ENCODE measurements at regions not wholly inside any gene's neighbourhood (a gene's known extent, or its start where the extent isn't known, plus 50 kb on each side); places are given as distances from the start of the nearest gene placed in this dataset.

DNA sequence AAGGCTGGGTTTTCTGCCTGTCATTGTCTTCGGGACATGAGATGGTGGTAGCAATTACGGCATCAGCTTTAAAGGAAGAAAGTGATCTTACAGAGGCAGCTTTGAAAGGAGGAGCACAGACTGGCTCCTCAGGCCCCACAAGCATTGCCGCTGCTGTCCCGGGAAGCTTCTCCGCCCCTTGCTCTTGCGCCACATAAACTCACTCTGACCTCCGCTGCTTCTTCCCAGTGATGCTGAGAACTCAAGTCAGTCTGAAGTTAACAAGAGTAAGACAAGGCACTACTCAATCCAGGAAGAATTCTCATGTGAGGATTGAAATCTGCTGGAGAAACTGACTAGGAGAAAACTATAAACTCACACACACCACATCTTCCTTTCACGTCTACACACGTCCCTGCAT, 112.4 kb upstream of the RIOK3 start:
- ATAC-seq, result no peak

DNA sequence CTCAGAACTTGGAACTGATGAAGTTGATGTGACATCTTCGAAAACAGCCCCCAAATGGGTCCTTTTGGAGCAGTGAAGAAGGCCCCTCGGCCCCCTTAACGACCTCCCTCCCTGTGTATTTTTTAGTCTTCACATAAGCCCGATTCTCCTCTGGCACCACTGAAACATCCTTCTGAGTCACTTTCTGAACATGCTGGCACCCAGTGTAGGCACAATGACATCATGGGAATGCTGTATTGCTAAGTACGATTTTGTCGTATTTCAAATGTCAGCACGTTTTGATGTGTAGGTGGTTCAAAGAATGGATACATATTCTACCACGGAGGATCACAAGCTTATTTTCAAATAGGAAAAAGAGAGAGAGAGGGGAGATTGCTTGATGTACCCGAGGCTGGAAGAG, 111.7 kb upstream of the RIOK3 start:
- ATAC-seq (no peak), DNase-seq (ENCODE audit: low spot score) (no peak)
- intact Hi-C loops (cut with DNase I), result no loop called here

More for the DNA sequence above, 112.4 kb upstream of the RIOK3 start:
- intact Hi-C loops (cut with DNase I), result no loop called here
- no peak for DNase-seq (ENCODE audit: low spot score)

DNA sequence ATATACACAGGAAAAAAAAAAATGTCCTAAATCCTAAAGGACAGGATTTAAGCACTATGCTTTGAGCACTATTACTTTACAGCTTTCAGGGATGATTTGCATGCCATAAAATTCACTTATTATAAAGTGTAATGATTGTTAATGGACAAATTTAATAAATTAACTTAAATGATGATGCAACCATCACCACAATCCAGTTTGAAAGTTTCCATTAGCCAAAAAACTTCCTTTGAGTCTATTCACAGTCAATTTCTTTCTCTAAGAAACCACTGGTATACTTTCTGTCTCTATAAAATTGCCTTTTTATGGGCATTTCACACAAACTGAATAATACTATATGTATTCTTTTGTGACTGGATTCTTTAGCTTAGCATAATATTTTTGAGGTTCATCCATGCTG, 111.1 kb upstream of the RIOK3 start:
- no peak for ATAC-seq
- DNase-seq (ENCODE audit: low spot score), result no peak
- intact Hi-C loops (cut with DNase I), result no loop called here

DNA sequence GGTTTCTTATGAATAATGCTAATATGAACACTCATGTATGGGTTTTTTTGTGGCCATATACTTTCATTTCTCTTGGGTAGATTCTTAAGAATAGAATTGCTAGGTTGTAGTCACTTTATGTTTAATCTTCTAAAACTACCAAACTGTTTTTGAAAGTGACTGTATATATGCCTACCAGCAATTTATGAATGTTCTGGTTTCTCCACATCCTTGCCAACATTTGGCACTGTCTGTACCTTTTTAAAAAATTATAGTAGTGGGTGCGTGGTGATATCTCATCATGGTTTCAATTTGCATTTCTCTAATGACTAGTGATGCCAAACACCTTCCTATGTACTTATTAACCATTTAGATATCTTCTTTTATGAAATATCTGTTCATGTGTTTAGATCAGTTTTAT, 110.6 kb upstream of the RIOK3 start:
- no peak for DNase-seq (ENCODE audit: low spot score)
- no peak for ATAC-seq
- intact Hi-C loops (cut with DNase I), result no loop called here

DNA sequence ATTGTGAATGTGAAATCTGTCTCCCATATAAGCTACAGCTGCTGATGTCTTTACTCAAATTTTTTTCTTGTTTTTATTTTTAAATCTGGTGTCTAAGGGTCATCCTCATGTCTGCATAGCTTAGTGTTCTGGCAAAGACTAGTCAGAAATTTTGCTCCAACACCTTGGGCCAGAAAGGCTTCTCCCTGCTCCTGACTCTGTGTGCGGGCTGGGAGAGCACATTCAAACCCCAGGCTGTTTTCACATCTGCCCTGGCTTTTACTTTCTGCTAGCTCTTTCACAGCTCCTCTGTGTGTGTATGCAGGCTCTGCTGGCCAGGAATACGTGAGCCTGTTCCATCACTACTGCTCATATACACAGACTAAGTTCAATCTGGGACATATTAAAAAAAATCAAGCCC, 102.9 kb upstream of the RIOK3 start:
- intact Hi-C loops (cut with DNase I), result no loop called here

DNA sequence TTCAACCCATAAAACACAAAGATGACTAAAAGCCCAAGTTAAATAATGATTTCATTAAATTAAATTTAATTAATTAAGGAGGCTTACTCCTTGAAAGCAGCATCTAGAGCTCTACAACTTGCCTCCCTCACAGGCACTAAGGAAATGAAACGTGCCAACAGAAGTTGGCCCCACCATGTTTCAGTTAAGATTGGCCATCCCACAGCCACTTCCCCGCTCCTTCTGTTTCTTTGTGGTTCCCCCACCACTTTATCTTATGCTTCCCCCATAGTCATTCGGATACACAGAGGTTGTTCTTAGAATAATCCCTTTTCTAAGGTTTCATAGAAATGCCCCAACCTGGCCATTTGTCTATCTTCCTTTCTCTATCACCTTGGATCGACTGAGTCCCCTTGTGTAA, 101.6 kb upstream of the RIOK3 start:
- intact Hi-C loops (cut with DNase I), result no loop called here
- no peak for ATAC-seq
- no peak for DNase-seq (ENCODE audit: low spot score)

More for the DNA sequence above, 102.9 kb upstream of the RIOK3 start:
- ATAC-seq, result peak; percentile 28
- DNase-seq (ENCODE audit: low spot score), result no peak

DNA sequence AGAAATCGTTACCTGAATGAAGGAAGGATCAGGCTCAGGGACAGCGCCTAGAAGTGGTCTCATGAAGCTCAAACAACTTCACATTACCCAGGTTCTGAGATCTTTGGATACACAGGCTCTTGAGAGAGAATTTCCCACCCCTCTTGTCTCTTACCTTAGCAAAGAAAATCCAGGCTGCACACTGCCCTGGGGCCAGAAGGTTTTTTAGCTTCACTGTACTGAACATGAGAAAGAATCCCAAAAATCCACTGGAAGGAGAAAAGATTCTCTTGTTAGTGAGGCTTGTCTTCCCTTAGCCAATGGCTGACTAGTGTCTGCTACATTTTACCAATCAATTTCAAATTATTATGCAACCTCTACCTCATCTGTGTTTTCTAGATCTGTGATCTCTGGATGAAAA, 101.0 kb upstream of the RIOK3 start:
- intact Hi-C loops (cut with DNase I), result no loop called here
- ATAC-seq, result no peak
- no peak for DNase-seq (ENCODE audit: low spot score)

DNA sequence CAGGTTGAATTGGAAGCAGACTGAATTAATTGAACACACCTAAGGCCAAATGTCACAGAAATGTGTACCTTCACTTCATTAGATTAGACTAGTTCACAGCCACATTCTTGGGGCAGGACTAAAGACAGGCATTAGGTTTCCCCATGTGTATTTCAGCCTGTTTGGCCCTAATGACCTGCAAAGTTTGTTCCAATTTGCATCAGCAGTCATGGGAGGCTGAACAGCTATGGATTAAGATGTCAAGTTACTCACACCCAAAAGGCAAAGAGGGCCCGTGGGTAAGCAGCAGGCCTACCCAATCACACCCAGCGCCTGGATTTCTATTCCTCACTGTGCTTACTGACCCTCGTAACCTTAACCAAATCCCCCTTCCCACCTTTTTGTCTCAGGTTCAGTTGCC, 99.6 kb upstream of the RIOK3 start:
- ATAC-seq, result no peak
- intact Hi-C loops (cut with DNase I), result no loop called here
- DNase-seq (ENCODE audit: low spot score), result no peak

DNA sequence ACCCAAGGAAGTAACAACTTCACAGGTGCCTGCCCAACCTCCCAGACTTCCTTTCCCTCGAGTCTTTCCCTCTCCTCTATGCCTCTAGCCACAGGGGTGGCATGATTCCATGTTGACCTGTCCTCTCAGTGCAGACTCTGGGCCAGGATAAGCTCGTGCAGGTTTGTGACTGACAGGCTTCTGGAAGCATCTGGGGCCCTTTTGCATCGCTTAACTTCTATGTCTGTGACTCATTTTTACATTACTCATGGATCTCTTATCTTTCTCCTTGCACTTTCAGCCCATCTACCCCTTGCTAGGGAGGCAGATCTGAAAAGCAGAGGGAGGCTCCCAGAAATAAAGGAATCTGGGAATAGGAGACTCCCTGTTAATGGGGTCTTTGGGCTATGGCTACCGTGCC, 98.5 kb upstream of the RIOK3 start:
- ATAC-seq, result no peak

DNA sequence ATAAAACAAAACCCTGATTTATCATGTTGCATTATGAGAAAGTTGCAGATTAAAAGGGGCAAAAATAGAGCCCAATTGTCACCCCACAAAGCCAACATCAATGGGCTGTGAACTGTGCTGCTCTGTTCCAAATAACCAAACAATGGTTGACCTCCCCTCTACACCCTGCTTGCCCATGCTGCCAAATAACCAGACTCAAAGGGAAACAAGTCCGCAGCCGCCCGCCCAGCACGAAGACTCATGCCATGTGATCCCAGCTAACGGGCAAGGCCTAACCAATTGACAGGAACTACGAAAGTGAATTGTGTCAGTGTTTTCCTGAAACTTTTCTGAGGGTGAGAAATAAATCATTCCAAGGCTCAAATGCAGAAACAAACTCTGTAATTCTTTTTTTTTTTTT, 97.9 kb upstream of the RIOK3 start:
- DNase-seq (ENCODE audit: low spot score), result no peak
- ATAC-seq, result no peak
- intact Hi-C loops (cut with DNase I), result no loop called here

More for the DNA sequence above, 98.5 kb upstream of the RIOK3 start:
- DNase-seq (ENCODE audit: low spot score), result no peak
- intact Hi-C loops (cut with DNase I), result no loop called here

DNA sequence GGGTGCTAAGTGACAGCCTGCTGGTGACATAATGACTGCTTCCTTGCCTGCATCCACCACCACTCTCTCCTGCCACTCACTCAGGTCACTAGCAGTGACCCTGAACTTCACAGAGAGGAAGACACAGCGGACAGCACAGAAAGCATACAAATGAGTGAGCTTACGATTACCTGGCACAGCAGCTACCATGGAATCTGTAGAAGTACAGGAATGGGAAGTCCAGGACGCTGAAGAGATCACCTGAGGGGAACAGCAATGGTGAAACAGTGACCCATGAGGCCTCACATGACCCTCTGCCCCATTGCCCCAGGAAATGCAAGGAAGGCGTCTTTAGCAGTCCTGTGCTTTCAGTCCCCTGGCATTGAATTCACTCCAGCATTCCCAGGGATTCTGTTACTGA, 96.7 kb upstream of the RIOK3 start:
- intact Hi-C loops (cut with DNase I), result no loop called here
- ATAC-seq (no peak), DNase-seq (ENCODE audit: low spot score) (no peak)

DNA sequence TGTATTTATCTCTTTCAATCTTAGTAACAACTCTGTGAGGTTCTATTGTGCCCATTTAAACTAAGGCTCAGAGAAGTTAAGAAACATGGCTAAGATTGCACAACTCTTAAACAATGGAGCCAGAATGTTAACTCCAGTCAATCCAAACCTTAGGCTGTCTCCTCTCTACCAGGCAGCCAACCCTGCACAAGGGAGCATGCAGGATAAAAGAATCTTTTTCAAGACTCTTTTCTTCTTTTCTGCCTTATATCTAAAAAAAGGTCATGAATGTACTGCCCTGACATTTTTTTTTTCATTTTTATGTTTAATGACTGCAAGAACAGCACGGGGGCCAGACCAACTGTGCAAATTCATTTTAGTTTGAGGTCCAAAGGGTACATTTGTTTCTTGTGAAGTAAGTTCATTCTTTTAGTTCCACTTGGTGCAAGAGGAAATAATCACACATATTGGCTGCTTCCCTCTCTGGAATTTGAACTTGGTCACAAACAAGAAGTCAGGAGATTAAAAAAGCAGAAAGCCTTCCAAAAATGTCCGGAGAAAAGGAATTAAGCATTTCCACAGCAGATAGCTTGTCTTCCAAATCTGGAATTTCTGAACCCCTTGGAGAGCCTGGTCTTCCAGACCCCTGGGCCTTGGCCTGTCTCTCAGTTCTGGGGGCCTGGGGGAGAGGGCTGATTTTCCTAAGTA, 96.0 kb upstream of the RIOK3 start:
- DNase-seq (ENCODE audit: low spot score) (no peak), ATAC-seq (peak; percentile 77)
- intact Hi-C loops (cut with DNase I), result no loop called here

DNA sequence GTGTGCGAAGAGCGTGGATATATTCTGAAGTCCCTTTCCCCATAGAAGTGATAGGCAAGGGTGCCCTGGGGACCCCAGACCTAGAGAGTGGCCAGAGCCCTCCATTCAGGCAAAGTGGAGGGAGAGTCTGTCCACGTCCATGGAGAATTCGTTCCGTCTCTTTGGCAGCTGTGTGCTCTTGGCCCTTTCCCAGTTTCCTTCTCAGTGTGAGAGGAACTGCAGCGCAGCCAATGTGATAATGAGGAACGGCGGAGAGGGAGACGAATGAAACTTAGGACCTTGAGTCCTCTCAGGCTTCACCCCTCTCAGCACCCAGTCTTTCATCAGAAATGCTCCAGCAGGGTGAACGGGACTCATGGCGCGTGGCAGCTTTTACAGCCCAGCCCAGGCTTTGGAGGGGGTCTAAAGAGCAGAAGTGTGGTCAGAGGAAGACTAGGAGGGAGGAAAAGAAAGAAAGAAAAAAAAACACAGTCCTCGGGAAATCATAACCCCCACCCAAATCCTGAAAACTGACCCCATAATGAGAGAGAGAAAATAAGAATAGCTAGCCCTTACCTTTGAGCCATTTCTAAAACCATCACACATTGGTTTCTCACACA, 95.0 kb upstream of the RIOK3 start:
- peak; percentile 79 for DNase-seq (ENCODE audit: low spot score)
- peak; percentile 74 for ATAC-seq
- intact Hi-C loops (cut with DNase I), result no loop called here

DNA sequence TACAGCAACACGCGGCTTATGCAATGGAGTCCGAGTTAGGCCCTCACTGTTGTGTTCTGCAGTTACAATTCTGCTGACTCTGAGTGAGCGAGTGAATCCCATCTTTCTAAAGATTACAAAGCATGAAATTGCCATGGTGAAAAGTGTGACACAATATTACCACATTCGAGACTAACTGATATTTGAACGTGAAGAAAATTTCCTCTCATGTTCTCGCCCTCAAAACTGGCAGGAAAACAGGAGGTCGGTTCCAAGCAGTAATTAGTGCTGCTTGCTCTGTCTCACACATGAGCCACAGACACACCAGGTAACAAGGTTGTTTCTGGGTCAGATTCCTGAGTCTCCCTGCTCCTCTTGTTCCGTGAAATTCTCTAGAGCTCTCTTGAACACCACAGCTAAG, 93.7 kb upstream of the RIOK3 start:
- ATAC-seq, result no peak
- no peak for DNase-seq (ENCODE audit: low spot score)
- intact Hi-C loops (cut with DNase I), result no loop called here

DNA sequence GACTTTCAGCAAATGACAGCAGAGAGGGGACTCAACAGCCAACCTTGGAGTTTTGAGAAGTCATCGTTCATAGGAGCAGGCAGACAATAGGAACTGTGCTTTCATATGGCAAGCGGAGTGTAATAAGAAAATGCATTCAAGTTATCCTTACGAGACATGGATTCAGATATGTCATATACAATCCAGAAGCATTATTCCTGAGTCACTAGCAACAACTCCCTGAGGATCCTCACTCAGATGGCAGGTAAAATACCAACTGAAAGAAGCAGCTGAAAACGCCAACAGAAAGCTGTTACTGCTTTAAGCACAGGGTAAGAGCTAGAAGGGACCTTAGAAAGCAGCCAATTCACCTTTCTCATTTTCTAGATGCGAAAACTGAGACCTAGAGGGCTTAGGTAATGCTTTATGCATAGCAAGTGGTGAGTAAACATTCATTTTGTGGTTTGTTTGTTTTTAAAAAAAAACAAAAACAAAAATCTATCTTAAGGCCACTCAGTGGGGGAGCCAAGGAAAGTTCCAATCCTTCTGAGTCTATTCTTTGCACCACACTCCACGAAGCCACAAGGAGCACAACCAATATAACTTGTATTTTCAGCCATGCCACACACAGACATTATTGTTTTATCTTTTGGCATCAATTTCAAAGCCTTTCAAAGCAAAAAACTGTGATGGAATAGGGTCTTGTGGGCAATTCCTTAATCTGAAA, 89.1 kb upstream of the RIOK3 start:
- DNase-seq (ENCODE audit: low spot score) (no peak), ATAC-seq (no peak)
- intact Hi-C loops (cut with DNase I), result no loop called here

DNA sequence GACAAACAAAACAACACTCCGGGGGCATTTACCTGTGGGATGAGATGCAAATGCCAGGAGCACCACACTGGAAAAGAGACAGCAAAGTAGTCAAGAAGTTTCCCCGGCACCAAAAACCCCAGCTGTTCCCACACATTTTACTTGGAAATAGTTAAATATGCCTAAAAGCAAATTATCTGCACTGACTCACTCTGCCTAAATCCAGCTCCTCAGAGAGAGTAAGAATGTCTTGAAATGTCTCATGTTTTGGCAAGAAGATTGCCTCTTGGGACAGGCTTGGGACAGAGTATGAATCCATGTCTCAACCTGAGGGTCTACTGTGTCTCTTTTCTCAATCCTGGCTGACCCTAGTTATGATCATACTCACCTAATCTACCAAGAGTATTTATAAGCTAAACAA, 87.5 kb upstream of the RIOK3 start:
- intact Hi-C loops (cut with DNase I), result no loop called here
- ATAC-seq (peak; percentile 80), DNase-seq (ENCODE audit: low spot score) (no peak)

DNA sequence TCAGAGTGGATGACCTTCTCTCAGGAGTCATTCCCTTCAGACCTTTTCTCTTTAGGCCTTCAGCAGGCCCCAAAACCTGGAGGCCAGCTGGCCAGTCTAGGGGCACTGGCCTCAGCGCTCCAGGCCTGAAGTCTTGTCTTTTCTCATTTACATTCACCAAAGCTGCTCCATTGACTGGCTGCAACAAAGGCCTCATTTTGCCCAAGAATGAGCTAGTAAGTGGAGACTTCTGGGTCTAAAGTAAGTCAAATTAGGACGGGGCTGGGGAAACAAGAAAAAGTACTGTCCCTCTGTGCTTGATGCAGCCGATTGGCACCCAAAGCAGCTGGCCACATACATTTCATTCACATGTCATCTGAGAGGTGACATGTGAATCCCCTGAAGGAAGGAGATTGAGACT, 83.8 kb upstream of the RIOK3 start:
- intact Hi-C loops (cut with DNase I), result no loop called here
- no peak for ATAC-seq
- DNase-seq (ENCODE audit: low spot score), result no peak

DNA sequence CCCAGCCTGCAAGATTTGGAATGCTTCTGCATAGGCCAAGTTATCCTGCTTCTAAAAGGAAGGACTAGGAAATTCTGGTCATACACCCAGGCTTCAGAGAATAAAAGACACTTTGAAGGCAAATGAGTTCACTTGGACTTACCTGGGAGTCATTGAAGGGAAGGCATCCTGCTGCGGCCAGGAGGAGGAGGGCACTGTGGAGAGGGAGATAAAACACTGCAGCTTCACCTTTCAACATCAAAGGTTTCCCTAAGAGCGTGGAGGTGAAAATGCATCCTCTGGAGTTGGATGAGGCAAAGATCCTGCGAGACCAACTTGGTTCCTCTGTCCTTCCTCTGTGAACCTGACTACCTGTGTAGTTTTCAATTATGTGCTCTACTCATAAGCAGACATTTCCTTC, 79.5 kb upstream of the RIOK3 start:
- DNase-seq (ENCODE audit: low spot score) (no peak), ATAC-seq (no peak)
- intact Hi-C loops (cut with DNase I), result loop anchor here (10.0 kb wide), 1 partner anchor 239 kb away; the partner anchor contains the start of gene CABLES1

DNA sequence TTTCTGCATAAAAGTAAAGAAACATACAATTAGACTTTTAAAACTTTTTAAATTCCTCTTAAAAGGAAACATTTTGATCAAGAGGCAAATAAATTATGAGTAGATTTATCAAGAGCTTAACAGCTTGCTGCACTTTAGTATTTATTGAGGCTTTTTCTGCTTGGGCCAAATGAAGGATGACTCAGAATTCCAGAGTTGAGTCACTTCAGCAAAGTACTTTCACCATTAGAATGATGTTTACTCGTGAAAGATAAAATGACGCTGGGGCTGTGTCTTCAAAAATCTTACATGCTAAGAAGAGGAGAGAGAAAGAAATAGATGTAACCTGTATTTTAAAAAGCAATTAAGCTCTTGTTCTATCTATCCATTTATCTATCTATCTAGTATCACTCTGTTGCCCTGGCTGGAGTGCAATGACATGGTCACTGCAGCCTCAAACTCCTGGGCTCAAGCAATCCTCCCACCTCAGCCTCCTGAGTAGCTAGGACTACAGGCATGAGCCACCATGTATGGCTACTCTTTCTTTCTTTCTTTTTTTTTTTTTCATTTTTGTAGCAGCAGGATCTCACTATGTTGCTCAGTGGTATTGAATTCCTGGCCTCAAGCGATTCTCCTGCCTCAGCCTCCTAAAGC, 75.3 kb upstream of the RIOK3 start:
- no peak for DNase-seq (ENCODE audit: low spot score)
- intact Hi-C loops (cut with DNase I), result loop anchor here (10.0 kb wide), 1 partner anchor 243 kb away; the partner anchor contains the start of gene CABLES1
- peak; percentile 68 for ATAC-seq

DNA sequence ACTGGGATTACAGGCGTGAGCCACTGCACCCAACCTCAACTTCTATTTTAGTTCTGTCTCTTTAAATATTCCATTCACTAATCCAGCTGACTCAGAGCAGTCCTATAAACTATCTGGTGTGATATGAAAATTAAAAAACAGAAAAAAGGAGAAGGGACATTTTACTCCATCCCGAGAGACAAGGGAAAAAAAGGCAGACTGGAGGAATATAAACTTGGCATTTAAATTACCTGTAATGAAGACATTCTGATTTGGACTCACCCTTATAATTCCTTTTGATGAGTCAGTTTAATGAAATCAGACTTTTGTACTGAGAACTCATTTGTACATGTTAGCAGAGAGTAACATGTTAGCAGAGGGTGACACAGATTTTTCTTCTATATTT, 74.8 kb upstream of the RIOK3 start:
- intact Hi-C loops (cut with DNase I), result loop anchor here (10.0 kb wide), 1 partner anchor 243 kb away; the partner anchor contains the start of gene CABLES1

More for the DNA sequence above, 74.8 kb upstream of the RIOK3 start:
- ATAC-seq, result peak; percentile 42
- DNase-seq (ENCODE audit: low spot score), result no peak
